Neural progenitor cell (in vitro differentiated cells): ENCODE measurements at regions not wholly inside any gene's neighbourhood (a gene's known extent, or its start where the extent isn't known, plus 50 kb on each side); places are given as distances from the start of the nearest gene placed in this dataset.

Source experiments
- CTCF ChIP-seq: fragments of 200-600 bp; sonication (generic); IDR thresholded peaks from 2 replicates; pipeline ENCODE4 v1.5.1; 2017; ENCODE audit warnings: antibody characterized with exemption, mild to moderate bottlenecking
- EZH2phosphoT487 ChIP-seq: fragments of 200-600 bp; sonication (generic); IDR thresholded peaks from 2 replicates; pipeline ENCODE4 v1.6.1; 2017; ENCODE audit warnings: antibody characterized with exemption

DNA sequence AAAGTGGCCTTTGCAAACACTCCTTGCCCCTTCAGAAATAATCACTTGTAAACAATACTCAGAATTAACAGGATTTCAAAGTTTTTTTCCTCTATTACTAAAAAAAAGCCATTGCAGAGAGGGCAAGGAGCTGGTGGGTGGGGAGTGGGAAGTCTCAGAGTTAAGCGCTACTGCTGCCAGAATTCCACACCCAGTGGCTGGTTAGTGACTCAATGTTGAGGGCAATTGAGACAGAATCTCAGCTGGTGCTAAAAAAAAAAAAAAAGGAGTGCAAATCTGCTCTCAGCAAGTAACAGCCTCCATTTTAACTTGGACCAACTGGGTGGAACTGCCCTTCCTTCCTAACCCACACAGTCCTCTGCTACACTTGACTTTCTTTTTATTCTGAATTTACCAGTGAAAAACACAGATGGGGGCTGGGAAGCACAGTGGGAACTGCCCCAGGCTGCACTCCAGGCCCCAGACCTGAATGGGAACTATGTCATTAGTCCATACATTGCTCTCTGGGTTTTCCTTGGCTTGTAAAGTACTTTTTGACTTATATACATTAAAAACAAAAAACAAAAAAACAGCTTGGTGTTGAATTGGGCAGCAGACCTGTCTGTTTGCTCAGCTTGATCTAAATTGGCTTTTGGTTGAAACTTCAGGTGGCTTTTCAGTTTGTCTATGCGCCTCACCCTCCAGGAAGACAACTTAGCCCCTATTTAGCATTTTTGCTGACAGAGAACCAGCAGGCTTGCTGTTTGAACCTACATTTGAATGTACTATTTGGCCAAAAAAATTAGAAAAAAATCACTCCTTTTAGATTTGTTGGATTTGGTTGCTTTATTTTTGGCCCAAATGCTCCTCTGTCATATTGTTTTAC lies 357.8 kb upstream of the TBL1XR1 start:
- TF ChIP-seq CTCF (no peak), EZH2phosphoT487 (no peak)
